PFSK-1 (cell line): ENCODE measurements at regions not wholly inside any gene's neighbourhood (a gene's known extent, or its start where the extent isn't known, plus 50 kb on each side); places are given as distances from the start of the nearest gene placed in this dataset.

Experiments
- FOXP2 ChIP-seq: optimal IDR thresholded peaks from 2 replicates; pipeline ENCODE3; 2011; ENCODE audit warnings: borderline replicate concordance, control low read depth, inconsistent platforms; ENCODE audit not compliant: insufficient read depth; ENCODE audit errors: extremely low read length, extremely low read depth
- POLR2AphosphoS5 ChIP-seq: IDR thresholded peaks from 2 replicates; pipeline ENCODE4 v1.6.1; 2012; ENCODE audit warnings: low read depth, mild to moderate bottlenecking, control low read depth, low read length, moderate library complexity
- SIN3A ChIP-seq: IDR thresholded peaks from 2 replicates; pipeline ENCODE4 v1.6.1; 2012; ENCODE audit warnings: mild to moderate bottlenecking, low read length, moderate library complexity, borderline replicate concordance; ENCODE audit not compliant: insufficient read depth
- TAF1 ChIP-seq: IDR thresholded peaks from 2 replicates; pipeline ENCODE4 v1.6.1; 2012; ENCODE audit warnings: low read length, control low read depth, borderline replicate concordance; ENCODE audit not compliant: insufficient read depth
- TF ChIP-seq, protein P1 (sequence below), 2 experiments: IDR thresholded peaks; 2 replicates each; pipeline versions ENCODE4 v1.6.1 to v1.8.0; 2011 to 2012; ENCODE audit warnings: low read depth in 2 of 2, low read length in 2 of 2, control low read depth in 1 of 2, inconsistent platforms in 1 of 2, mild to moderate bottlenecking in 1 of 2, moderate library complexity in 1 of 2; ENCODE audit not compliant: insufficient read depth in 1 of 2

DNA sequence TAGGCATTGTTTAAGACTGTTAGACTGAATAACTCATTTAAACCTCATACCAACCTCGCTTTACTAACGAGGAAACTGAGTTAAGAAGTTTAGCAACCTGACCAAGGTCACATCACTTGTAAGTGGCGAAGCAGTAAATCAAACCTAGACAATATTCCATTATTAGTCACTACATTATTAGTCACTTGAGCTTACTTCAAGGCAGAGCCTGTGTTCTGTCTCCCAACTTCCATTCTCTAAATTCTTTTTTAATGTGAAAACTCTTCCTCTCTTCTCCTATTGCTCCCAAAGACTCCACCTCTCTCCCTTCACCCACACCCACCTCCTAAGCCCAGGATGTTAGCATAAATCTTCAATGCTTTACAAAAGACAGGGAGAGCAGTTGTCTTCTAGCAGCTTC is 156.5 kb downstream of the ARL6IP6 start:
- TF ChIP-seq, protein P1, sequence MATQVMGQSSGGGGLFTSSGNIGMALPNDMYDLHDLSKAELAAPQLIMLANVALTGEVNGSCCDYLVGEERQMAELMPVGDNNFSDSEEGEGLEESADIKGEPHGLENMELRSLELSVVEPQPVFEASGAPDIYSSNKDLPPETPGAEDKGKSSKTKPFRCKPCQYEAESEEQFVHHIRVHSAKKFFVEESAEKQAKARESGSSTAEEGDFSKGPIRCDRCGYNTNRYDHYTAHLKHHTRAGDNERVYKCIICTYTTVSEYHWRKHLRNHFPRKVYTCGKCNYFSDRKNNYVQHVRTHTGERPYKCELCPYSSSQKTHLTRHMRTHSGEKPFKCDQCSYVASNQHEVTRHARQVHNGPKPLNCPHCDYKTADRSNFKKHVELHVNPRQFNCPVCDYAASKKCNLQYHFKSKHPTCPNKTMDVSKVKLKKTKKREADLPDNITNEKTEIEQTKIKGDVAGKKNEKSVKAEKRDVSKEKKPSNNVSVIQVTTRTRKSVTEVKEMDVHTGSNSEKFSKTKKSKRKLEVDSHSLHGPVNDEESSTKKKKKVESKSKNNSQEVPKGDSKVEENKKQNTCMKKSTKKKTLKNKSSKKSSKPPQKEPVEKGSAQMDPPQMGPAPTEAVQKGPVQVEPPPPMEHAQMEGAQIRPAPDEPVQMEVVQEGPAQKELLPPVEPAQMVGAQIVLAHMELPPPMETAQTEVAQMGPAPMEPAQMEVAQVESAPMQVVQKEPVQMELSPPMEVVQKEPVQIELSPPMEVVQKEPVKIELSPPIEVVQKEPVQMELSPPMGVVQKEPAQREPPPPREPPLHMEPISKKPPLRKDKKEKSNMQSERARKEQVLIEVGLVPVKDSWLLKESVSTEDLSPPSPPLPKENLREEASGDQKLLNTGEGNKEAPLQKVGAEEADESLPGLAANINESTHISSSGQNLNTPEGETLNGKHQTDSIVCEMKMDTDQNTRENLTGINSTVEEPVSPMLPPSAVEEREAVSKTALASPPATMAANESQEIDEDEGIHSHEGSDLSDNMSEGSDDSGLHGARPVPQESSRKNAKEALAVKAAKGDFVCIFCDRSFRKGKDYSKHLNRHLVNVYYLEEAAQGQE (IDR thresholded peaks at IDR 0.05; ENCODE audit: insufficient read depth in 1 of 2, low read depth in 2 of 2, low read length in 2 of 2) = no peak
- no peak for TF ChIP-seq POLR2AphosphoS5
- TF ChIP-seq SIN3A = no peak
- no peak for TF ChIP-seq TAF1
- TF ChIP-seq FOXP2 = no peak
